ENCODE measurements at regions not wholly inside any gene's neighbourhood (a gene's known extent, or its start where the extent isn't known, plus 50 kb on each side); places are given as distances from the start of the nearest gene placed in this dataset.
"Not testable (repeated sequence)": the region's sequence is repeated elsewhere in the genome, so short reads cannot be mapped to it uniquely, and the experiment has no call there.

GRCh38 chr4:54596201-54596600 lies 61.6 kb upstream of the KIT start:
- Histone ChIP-seq H3K4me1 (no peaks in the 10 kb centered on the region), H3K4me3 (no peak overlapping the region), H3K27ac (no peak overlapping the region), H3K36me3 (no peaks in the 10 kb centered on the region), H3K9me3 (no peaks in the 10 kb centered on the region), H3K27me3 (no peaks in the 10 kb centered on the region)
- no peak for DNase-seq (ENCODE audit: extremely low spot score in 2 of 2)
- intact Hi-C loops (cut with DNase I) = no loop called here
- TF ChIP-seq POLR2A (IDR thresholded peaks at IDR 0.05) = no peak
- no peak for TF ChIP-seq POLR2AphosphoS5 (IDR thresholded peaks at IDR 0.05; ENCODE audit: insufficient read depth in 1 of 2, low read depth in 1 of 2)
- no peak for TF ChIP-seq CTCF (IDR thresholded peaks at IDR 0.05)

GRCh38 chr4:54597678-54598077 lies 60.1 kb upstream of the KIT start:
- H3K9me3 ChIP-seq; H3K4me3 ChIP-seq; intact Hi-C loops (cut with DNase I); H3K27ac ChIP-seq; H3K4me1 ChIP-seq; H3K36me3 ChIP-seq; H3K27me3 ChIP-seq; DNase-seq (ENCODE audit: extremely low spot score in 2 of 2): not testable (repeated sequence)

- H3K4me1 ChIP-seq; DNase-seq (ENCODE audit: extremely low spot score in 2 of 2); H3K27ac ChIP-seq; intact Hi-C loops (cut with DNase I); H3K4me3 ChIP-seq; H3K9me3 ChIP-seq; H3K27me3 ChIP-seq; H3K36me3 ChIP-seq: not testable (repeated sequence)
Observed at GRCh38 chr4:54602175-54602574, 55.6 kb upstream of the KIT start.

- intact Hi-C loops (cut with DNase I) = no loop called here
- Histone ChIP-seq H3K4me3 (no peak overlapping the region), H3K9me3 (no peaks in the 10 kb centered on the region), H3K27ac (no peak overlapping the region), H3K4me1 (no peaks in the 10 kb centered on the region), H3K27me3 (no peaks in the 10 kb centered on the region), H3K36me3 (no peaks in the 10 kb centered on the region)
- TF ChIP-seq POLR2A (IDR thresholded peaks at IDR 0.05) = no peak
- TF ChIP-seq POLR2AphosphoS5 (IDR thresholded peaks at IDR 0.05; ENCODE audit: insufficient read depth in 1 of 2, low read depth in 1 of 2) = no peak
- no peak for DNase-seq (ENCODE audit: extremely low spot score in 2 of 2)
Observed at GRCh38 chr4:54607067-54607466, 50.7 kb upstream of the KIT start.

GRCh38 chr4:54607521-54607920 lies 50.2 kb upstream of the KIT start:
- intact Hi-C loops (cut with DNase I) = no loop called here
- no peaks in the 10 kb centered on the region for H3K36me3 ChIP-seq
- H3K27me3 ChIP-seq = no peaks in the 10 kb centered on the region
- no peak for DNase-seq (ENCODE audit: extremely low spot score in 2 of 2)
- no peaks in the 10 kb centered on the region for H3K9me3 ChIP-seq
- no peak overlapping the region for H3K27ac ChIP-seq
- TF ChIP-seq CTCF (IDR thresholded peaks at IDR 0.05) (no peak), POLR2A (IDR thresholded peaks at IDR 0.05) (no peak), POLR2AphosphoS5 (IDR thresholded peaks at IDR 0.05; ENCODE audit: insufficient read depth in 1 of 2, low read depth in 1 of 2) (no peak)
- H3K4me3 ChIP-seq = no peak overlapping the region
- H3K4me1 ChIP-seq = no peaks in the 10 kb centered on the region
